ENCODE measurements at regions not wholly inside any gene's neighbourhood (a gene's known extent, or its start where the extent isn't known, plus 50 kb on each side); places are given as distances from the start of the nearest gene placed in this dataset.

DNA sequence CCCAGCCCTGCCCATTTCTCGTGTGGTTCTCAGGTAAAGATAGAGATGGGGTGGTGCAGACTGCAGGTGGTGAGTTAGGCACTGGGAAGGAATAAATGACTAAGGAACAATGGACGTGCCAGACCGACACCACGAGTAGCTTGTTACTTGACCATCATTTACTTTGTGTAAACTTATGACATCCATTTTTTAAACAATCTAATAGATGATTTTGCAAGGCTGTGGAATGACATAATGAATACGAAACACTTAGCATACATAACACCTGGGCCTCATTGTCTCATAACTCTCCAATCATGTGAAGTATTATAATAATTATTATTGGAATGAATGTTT lies 137.3 kb upstream of the CPEB2 start:
- DNase-seq = no peak

- DNase-seq = no peak
Observed at GRCh38 chr4:14865804-14866203, 136.5 kb upstream of the CPEB2 start.

DNA sequence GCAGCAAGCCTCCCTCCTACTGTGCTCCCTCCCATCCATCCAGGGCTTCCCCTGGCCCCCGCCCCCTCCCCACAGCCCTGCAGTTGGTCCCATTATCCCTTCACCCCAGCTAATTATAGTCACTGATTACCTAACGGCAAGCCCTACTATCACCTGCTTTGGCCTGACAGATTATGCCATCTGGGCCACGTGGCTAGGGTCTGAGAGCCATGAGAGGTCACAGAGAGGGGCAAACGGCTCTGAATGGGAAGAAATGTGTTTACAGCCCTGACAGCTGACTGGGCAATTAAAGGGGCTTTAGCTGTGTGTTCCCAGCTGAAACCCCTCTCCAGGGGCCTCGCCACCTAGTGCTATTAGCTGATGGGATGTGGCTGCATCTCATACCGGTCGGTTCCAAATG lies 134.4 kb upstream of the CPEB2 start:
- no peak for DNase-seq

- DNase-seq = no peak
Observed at GRCh38 chr4:14868426-14869395, 133.6 kb upstream of the CPEB2 start.

GRCh38 chr4:14871676-14872430 lies 130.4 kb upstream of the CPEB2 start:
- DNase-seq = peak; percentile 38 to 46

DNA sequence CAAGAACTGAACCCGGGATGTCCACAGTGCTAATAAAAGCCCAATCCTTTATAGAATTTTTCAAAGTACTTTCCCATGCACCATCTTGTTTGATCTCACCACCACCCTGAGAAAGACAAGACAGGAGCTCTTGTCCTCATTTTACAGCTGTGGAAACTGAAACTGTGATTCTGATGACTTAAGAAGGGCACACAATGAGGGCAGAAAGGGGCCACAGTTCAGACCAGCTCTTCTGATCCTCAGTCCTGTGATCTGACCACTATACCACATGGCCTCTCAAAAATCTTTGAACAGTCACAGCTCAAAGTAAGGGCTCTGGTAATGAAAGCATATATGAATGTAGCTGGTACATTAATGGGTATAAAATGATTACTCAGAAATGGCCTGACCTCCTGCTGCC lies 127.3 kb upstream of the CPEB2 start:
- DNase-seq = no peak

- no peak for DNase-seq
Observed at GRCh38 chr4:14877246-14878225, 124.7 kb upstream of the CPEB2 start.

GRCh38 chr4:14878681-14879080 lies 123.6 kb upstream of the CPEB2 start:
- no peak for DNase-seq

DNA sequence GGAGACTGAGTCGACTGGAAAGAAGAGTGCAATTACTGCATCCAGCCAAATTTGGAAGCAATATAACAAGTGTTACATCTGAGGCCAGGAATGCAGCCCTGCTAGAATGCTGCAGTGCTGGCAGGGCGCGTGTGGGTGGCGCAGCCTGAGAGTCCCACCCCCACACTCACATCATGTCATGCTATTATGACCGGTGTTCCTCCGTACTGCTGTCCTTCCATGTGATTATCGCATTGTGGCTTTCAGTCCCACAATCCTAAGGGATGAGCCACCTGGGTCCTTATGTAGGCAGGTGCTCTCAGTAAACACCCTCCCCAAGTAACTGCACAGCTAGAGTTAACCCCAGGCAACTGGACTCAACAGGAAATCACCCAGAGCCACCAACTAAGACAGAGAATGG lies 122.6 kb upstream of the CPEB2 start:
- DNase-seq = no peak

DNA sequence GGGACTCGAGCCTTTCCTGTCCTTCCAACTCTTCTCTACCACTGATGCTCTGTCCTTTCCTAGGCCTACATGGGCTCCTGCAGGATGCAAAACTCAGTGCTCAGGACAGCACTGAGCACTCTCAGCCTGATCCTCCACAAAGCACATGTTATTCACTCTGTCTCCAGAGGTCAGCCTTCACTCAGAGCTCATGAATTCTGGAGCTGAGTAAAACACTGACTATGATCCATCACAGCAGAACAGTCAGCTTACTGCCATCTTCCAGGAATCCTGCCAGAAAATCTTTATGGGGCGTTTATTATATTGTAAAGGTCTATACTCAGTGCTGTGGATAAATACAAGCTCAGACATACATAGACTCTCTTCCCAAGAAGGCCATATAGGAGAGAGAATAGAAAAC lies 121.5 kb upstream of the CPEB2 start:
- DNase-seq = no peak

GRCh38 chr4:14883166-14883565 lies 119.1 kb upstream of the CPEB2 start:
- DNase-seq = no peak

DNA sequence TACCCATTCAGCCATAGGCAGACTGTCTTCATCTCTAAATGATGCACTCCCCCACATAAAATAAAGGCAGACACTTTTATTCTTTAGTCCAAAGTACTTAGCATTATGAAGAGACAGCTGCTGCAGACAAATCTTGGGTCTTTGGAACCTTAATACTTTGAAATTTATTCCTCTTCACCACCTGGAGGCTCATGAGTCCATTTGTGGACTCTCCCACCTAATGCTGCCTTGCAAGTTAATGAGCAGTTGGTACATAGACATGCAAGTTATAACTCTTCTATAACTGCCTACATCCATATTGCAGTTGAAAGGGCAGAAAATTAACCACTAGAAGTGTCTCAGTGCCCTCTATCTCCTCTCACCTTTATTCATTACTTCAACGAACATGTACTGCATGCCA lies 118.6 kb upstream of the CPEB2 start:
- DNase-seq = no peak

DNA sequence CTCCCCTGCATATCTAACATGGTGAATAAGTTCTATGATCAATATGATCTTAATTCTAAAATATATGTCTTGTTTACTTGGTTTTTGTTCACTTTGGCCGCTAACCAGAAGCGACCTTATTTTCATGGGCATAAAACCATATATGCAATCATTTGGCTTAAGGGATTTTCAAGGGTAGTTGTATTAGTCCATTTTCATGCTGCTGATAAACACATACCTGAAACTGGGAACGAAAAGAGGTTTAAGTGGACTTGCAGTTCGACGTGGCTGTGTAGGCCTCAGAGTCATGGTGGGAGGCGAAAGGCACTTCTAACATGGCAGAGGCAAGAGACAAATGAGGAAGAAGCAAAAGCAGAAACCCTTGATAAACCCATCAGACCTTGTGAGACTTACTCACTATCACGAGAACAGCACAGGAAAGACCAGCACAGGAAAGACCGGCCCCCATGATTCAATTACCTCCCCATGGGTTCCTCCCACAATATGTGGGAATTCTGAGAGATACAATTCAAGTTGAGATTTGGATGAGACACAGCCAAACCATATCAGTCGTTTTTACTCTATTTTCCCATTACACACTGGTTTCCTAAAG lies 114.3 kb upstream of the CPEB2 start:
- DNase-seq = no peak

GRCh38 chr4:14888790-14889572 lies 113.3 kb upstream of the CPEB2 start:
- DNase-seq = no peak

DNA sequence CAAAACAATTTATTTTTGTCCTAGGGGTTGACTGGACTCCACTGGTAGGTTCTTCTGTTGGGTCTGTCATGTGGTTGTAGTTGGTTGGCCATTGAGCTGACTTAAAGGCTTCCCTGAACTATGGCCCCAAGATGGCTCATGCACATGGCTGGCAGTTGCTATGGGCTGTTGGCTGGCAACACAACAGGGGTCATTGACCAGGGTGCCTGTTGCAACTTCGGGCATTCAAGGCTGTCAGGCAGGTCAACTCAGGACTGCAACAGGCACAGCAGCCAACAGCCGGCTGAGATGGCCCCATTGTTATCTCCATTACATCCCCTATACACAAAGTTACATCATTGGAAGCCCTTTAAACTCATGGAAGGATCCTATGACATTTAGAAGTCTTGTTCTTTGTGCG lies 109.7 kb upstream of the CPEB2 start:
- no peak for DNase-seq

- no peak for DNase-seq
Observed at GRCh38 chr4:14893713-14894112, 108.6 kb upstream of the CPEB2 start.

- DNase-seq = no peak
Observed at GRCh38 chr4:14894392-14895292, 107.6 kb upstream of the CPEB2 start.

- DNase-seq = no peak
Observed at GRCh38 chr4:14896656-14897175, 105.6 kb upstream of the CPEB2 start.

- no peak for DNase-seq
Observed at GRCh38 chr4:14897217-14897616, 105.1 kb upstream of the CPEB2 start.

DNA sequence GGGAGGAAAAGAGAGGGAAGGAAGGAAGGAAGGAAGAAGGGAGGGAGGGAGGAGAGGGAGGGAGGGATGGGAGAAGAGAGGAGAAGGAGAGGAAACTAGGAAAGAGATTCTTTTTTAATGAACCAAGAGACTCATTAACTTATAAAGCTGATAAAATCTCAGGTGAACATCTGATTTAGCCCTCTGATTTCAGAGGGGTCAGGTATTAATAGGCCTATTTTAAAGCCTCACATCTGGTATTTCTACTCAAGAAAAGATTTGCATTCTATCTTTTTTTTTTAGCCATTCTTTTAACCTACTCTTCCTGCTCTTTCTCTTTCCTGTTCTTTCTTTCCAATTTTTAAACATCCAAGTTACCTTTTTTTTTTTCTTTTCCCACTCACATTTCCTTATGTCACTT lies 103.3 kb upstream of the CPEB2 start:
- DNase-seq = no peak

Measured in activated T-cell treated with anti-CD3 and anti-CD28 coated beads, Interleukin-2, amount 50 U/mL, for 48 hours (primary cell).